Suprapubic skin (tissue), 3 donors: ENCODE measurements at regions not wholly inside any gene's neighbourhood (a gene's known extent, or its start where the extent isn't known, plus 50 kb on each side); places are given as distances from the start of the nearest gene placed in this dataset.

Experiments
- EP300 ChIP-seq: sonication (generic); formaldehyde crosslinking; IDR thresholded peaks from one replicate; pipeline ENCODE4 v1.6.1; 2017; ENCODE audit warnings: antibody characterized with exemption
- POLR2A ChIP-seq, 2 donors: fragments of 450-650 bp; IDR thresholded peaks; one replicate each; pipeline ENCODE4 v1.6.1; 2017; ENCODE audit warnings: antibody characterized with exemption in 2 of 2, mild to moderate bottlenecking in 2 of 2, moderate library complexity in 2 of 2
- TF ChIP-seq, protein P1 (sequence below), 2 donors: fragments of 200-600 bp in 1 of 2; fragments of 450-650 bp in 1 of 2; sonication (generic) in 1 of 2; IDR thresholded peaks; one replicate each; pipeline ENCODE4 v1.5.1; 2016 to 2019; ENCODE audit warnings: antibody characterized with exemption in 2 of 2, mild to moderate bottlenecking in 1 of 2, moderate library complexity in 1 of 2

DNA sequence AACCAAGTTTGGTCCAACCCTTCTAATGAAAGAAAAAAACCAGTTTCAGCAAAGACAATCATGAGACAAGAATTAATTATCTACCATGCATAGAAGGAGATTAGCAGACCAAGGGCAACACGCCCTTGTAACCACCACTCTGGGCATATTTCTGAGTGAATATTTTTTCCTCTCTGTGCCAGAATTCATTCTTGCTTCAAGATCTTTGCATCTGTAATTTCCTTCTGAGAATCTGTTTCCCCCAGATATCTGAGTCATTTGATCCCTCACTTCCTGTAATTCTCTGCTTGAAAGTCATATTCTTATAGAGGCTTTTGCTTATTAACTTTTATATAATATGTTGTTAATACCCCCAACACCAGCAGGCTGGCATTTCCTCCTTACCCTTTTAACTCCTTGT lies 243.7 kb downstream of the SLC16A7 start:
- TF ChIP-seq POLR2A (IDR thresholded peaks at IDR 0.05) (no peak), EP300 (no peak)
- TF ChIP-seq, protein P1, sequence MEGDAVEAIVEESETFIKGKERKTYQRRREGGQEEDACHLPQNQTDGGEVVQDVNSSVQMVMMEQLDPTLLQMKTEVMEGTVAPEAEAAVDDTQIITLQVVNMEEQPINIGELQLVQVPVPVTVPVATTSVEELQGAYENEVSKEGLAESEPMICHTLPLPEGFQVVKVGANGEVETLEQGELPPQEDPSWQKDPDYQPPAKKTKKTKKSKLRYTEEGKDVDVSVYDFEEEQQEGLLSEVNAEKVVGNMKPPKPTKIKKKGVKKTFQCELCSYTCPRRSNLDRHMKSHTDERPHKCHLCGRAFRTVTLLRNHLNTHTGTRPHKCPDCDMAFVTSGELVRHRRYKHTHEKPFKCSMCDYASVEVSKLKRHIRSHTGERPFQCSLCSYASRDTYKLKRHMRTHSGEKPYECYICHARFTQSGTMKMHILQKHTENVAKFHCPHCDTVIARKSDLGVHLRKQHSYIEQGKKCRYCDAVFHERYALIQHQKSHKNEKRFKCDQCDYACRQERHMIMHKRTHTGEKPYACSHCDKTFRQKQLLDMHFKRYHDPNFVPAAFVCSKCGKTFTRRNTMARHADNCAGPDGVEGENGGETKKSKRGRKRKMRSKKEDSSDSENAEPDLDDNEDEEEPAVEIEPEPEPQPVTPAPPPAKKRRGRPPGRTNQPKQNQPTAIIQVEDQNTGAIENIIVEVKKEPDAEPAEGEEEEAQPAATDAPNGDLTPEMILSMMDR (IDR thresholded peaks at IDR 0.05): no peak
